C4-2B (cell line): ENCODE measurements at regions not wholly inside any gene's neighbourhood (a gene's known extent, or its start where the extent isn't known, plus 50 kb on each side); places are given as distances from the start of the nearest gene placed in this dataset.

Experiments
- H3K27ac ChIP-seq: fragments of 450-650 bp; 2 replicates; pipeline ENCODE4 v1.5.1; 2017
- ZFX ChIP-seq: fragments of 450-650 bp; IDR thresholded peaks from 2 replicates; pipeline ENCODE4 v1.6.1; 2017
- TF ChIP-seq, protein P1 (sequence below): fragments of 450-650 bp; conservative IDR thresholded peaks from 2 replicates; pipeline ENCODE4 v1.5.1; 2017; ENCODE audit warnings: mild to moderate bottlenecking

- H3K27ac ChIP-seq: no peak overlapping the region
Observed at GRCh38 chr14:104280902-104281767, 142.7 kb downstream of the KIF26A start.

DNA sequence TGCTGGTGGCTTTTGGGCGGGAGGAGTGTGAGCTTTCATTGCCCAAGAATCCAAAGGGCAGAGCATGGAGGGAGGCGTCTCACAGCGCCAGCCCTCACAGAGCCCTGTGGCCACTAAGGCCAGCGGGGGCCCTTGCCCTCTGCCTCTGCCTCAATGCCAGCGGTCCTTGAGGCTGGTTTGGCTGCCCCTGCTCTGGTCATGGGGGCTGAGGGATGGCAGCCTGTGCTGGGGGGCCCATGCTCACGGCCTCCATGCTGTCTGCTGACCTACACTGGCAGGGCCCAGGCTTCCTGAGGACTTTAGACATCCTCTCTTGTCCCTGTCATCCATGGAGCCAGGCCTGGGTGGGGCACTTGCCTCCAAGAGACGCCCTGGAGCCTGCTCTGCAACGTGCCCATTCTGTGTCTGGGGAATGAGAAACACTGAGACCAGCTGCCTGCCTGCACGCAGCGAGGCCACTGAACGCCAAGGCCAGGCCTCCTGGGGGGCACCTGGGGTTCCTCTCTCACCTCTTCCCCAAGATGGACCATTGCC lies 143.4 kb downstream of the KIF26A start:
- H3K27ac ChIP-seq: no peak overlapping the region
- TF ChIP-seq ZFX: no peak
- TF ChIP-seq, protein P1, sequence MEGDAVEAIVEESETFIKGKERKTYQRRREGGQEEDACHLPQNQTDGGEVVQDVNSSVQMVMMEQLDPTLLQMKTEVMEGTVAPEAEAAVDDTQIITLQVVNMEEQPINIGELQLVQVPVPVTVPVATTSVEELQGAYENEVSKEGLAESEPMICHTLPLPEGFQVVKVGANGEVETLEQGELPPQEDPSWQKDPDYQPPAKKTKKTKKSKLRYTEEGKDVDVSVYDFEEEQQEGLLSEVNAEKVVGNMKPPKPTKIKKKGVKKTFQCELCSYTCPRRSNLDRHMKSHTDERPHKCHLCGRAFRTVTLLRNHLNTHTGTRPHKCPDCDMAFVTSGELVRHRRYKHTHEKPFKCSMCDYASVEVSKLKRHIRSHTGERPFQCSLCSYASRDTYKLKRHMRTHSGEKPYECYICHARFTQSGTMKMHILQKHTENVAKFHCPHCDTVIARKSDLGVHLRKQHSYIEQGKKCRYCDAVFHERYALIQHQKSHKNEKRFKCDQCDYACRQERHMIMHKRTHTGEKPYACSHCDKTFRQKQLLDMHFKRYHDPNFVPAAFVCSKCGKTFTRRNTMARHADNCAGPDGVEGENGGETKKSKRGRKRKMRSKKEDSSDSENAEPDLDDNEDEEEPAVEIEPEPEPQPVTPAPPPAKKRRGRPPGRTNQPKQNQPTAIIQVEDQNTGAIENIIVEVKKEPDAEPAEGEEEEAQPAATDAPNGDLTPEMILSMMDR: no peak

More at GRCh38 chr14:104280902-104281767, 142.7 kb downstream of the KIF26A start:
- TF ChIP-seq, protein P1: no peak
- no peak for TF ChIP-seq ZFX

DNA sequence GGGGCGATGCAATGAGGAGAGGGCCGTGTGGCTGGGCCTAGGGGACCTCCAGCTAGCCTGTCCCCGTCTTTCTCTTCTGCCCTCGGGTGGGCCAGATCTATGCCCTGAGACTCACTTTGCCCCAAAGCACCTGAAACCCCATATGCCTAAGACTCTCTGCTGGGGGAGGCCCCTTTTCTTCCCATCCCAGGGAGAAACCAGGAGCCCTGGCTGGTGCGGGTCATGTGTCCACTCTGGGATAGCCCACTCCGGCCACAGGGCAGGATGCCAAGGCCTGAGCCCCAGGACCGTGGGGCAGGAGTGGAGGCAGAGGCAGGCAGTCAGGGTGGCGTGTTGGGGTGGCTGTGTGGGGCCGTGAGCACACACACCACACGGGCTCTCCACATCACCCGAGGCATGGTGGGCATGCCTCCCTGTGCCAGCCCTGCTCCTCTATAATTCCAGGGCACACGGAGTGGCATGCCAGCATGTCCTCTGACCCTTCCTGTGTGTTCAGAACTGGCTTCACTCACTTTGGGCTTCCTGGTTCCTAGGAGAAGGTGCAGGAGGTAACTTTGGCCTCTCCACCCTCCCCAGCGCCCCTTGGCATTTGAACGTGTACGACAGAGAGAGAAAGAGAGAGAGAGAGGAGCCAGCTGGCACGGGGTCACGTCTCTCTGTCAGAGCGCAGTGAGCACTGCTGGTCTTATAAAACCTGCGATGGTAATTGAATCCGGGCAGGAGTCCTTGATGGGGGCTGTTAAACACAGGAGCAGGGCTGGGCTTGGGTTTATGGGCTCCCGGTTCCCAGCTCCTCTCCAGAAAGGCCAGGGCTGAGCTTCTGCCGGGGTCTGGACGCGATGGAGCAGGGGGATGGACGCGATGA lies 144.2 kb downstream of the KIF26A start:
- H3K27ac ChIP-seq: no peak overlapping the region
- TF ChIP-seq, protein P1: no peak
- TF ChIP-seq ZFX: no peak

DNA sequence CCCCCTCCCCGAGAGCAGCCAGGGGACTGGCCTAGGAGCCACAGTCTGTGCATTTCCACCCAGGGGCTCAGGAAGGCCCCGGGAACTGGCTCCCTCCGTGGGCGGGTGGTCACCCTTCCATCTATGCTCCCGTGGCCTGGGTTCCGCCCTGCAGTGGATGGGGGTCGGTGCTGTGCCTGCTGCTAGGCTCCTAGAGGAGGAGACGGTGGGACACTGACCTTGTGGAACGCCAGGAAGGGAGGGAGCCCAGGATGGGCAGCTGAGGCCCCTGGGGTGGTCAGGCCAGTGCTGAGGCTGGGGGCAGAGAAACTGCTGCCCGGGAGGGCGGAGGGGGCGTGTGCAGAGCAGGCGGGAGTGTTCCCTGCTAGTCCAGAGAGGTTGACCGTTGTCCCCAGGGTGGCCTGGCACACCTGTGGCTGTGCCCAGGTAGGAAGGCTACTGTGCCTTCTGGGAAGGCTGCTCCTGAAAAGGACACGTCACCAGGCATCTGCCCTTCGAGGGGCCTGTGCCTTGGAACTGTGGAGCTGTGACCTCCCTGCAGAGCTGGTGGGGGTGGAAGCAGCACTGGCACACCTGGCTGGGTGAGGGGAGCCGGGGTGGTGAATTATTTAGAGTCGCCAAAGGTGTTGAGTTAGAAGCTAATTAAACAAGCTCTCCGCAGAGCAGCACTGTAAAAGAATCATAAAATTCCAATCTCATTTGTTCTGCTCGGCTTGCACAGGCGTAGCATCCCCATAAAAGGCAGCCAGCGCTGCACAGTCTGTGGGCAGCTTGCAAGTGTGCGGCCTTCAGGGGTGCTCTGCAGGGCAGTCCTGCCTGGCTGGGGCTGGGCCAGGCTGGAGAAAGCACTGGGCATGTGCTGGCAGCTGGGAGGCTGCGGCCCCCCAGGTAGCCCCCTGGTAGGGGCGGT lies 145.1 kb downstream of the KIF26A start:
- H3K27ac ChIP-seq: no peak overlapping the region
- TF ChIP-seq ZFX: no peak
- TF ChIP-seq, protein P1: no peak

- TF ChIP-seq, protein P1: no peak
- TF ChIP-seq ZFX: no peak
- no peak overlapping the region for H3K27ac ChIP-seq
Observed at GRCh38 chr14:104284107-104284592, 145.8 kb downstream of the KIF26A start.

- TF ChIP-seq, protein P1: no peak
- no peak for TF ChIP-seq ZFX
- H3K27ac ChIP-seq: no peak overlapping the region
Observed at GRCh38 chr14:104284636-104285507, 146.5 kb downstream of the KIF26A start.
